ENCODE measurements at regions not wholly inside any gene's neighbourhood (a gene's known extent, or its start where the extent isn't known, plus 50 kb on each side); places are given as distances from the start of the nearest gene placed in this dataset.

DNA sequence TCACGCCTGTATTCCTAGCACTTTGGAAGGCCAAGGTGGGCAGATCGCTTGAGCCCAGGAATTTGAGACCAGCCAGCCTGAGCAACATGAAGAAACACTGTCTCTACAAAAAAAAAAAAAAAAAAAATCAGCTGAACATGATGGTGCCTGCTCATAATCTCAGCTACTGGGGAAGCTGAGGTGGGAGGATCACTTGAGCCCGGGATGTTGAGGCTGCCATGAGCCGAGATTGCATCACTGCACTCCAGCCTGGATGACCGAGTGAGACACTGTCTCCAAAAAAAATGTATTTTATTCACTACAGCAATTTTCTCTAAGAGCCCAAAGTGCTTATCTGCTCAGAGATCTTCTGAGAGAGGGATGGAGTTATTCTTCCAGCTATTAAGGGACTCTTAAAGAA, 215.8 kb upstream of the PPP3CA start:
- DNase-seq = no peak

DNA sequence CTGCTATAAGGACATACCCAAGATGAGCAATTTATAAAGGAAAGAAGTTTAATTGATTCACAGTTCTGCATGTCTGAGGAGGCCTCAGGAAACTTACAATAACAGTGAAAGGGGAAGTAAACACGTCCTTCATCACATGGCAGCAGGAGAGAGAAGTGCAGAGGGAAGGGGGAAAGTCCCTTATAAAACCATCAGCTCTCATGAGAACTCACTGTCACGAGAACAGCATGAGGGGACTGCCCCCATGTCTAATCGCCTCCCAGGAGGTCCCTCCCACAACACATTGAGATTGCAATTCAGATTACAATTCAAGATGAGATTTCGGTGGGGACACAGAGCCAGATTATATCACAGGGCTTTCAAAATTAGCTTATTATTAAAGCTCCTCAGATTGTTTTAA, 209.5 kb upstream of the PPP3CA start:
- peak; percentile 1 for DNase-seq

- no peak for DNase-seq
Observed at GRCh38 chr4:101555341-101555880, 208.1 kb upstream of the PPP3CA start.

DNA sequence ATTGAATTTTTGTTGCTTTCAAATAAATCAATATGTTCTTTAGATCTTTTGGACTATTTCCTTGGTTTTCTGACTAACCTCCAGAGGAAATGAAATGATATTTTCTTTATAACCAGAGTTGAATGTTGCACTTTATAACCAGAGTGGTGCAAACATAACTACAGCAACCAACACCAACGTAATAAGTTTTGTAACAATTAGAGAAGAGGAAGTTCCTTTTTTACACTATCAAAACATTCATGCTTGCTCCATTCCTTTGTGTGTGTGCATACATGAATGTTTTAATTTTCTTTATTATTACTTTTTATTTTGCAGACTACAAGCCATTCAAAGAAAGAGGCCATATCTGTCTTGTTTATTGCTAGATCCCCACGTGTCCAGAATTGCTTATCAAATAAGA, 193.0 kb upstream of the PPP3CA start:
- no peak for DNase-seq

- no peak for DNase-seq
Observed at GRCh38 chr4:101528526-101528925, 181.2 kb upstream of the PPP3CA start.

DNA sequence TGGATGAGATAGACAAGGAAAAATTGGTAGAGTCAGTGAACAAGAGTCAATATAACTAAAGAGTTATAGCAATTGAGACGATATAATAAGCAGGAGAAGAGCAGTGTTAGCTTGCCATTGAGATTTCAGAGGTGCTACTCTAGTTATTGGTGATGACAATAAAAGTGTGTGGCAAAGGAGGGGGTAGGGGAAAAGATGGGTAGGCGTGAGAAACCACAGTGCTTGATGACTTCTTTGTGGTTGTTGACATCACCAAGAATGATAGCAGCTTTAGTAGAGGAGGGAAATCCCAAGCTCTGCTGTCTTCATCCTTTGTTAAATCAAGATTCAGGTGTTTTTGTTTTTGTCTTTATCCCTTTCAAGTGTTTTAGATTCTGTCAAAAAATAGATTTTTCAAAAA, 179.9 kb upstream of the PPP3CA start:
- peak; percentile 73 for DNase-seq

DNA sequence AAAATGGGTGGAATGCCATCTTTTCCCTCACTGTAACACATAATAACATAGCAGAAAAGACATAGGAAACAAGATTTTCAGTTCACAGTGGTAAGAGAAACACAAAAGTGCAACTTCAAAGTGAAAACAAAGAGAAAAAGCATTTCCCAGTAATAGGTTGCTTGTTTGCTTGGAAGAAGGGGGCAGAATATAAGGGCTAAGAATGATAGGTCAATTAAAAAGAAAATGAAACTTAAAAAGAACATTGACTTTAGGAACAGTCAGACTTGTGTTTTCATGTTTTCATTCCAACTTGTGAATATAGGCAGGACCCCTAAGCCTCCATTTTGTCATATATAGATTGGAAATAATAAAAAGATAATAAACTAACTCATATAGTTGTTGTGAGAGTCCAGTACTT, 168.2 kb upstream of the PPP3CA start:
- no peak for DNase-seq

- DNase-seq = no peak
Observed at GRCh38 chr4:101515099-101515498, 167.8 kb upstream of the PPP3CA start.

GRCh38 chr4:101512416-101512815, 165.1 kb upstream of the PPP3CA start:
- no peak for DNase-seq

- DNase-seq = no peak
Observed at GRCh38 chr4:101501421-101501820, 154.1 kb upstream of the PPP3CA start.

GRCh38 chr4:101500742-101501141, 153.4 kb upstream of the PPP3CA start:
- DNase-seq = no peak

DNA sequence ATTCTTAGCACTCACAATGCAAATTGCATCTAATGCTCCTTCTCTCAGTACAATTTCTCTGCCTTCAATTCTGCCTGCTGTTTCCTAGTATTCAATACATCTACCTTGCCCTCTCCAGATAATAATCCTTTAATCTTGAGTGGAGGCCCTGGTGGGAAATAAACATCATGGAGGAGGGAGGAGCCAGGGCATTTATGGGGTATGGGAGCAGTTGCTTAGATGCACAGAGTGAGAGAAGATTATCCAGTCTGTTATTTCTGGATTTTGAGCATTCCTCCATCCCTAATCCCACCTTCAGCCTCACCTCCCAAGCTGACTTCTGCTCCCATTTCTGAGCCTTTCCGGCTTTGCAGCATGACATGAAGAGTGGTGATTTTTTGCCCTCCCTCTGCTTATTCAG, 127.9 kb upstream of the PPP3CA start:
- DNase-seq = no peak

DNA sequence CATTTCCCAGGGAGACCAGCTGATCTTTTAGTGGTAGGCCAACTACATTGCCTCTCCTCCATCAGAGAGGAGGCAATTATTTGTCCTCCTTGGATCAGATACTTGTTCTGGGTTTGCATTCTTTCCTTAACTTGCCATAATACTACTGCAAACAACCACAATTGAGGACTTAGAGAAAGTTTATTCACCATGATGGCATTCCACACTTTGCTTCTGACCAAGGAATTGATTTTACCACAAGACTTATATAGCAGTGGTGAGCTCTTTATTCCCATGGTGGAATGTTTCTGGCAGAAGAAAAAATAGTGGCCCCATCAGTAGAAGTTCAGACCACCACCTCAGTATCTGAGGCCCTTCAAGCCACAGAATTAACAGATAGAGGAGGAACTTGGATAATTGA, 123.9 kb upstream of the PPP3CA start:
- DNase-seq = no peak

DNA sequence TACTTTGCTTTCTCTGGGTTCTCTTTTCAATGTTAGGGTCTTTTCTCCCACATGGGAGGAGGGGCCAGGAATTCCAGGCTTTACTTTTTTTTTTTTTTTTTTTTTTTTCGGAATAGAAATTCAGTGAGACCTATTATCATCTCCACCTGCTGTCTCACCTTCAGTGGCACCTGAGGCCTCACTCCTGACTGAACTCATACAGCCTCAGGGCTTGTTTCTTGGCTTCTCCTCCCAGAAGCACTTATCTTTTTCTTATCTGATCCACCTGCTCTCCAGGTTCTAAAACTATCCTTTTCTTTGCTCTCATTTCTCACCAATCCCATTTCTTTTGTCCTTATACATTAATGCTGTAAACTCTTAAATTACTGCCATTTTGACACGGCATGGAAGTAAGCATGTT, 117.3 kb upstream of the PPP3CA start:
- DNase-seq = no peak

DNA sequence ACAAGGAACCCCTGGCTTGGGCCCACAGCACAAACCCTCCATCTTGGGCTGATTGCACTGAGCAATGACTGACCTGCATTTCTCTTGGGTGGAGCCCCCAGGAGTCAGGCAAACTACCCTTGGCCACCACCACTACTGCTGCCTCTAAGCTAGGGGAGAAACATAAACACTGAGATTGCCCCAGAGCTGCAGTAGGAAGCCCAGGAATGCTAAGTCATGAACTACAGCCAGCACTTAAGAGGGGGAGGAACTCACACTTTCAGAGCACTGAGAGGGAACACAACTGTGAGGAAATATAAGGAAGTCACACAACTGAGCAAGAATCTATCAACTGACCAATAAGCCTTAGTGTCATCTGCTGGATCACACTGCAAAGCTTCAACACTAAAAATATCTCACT, 111.6 kb upstream of the PPP3CA start:
- DNase-seq = no peak

GRCh38 chr4:101458473-101458872, 111.1 kb upstream of the PPP3CA start:
- no peak for DNase-seq

- no peak for DNase-seq
Observed at GRCh38 chr4:101451086-101451485, 103.8 kb upstream of the PPP3CA start.

GRCh38 chr4:101441446-101441845, 94.1 kb upstream of the PPP3CA start:
- DNase-seq = no peak

DNA sequence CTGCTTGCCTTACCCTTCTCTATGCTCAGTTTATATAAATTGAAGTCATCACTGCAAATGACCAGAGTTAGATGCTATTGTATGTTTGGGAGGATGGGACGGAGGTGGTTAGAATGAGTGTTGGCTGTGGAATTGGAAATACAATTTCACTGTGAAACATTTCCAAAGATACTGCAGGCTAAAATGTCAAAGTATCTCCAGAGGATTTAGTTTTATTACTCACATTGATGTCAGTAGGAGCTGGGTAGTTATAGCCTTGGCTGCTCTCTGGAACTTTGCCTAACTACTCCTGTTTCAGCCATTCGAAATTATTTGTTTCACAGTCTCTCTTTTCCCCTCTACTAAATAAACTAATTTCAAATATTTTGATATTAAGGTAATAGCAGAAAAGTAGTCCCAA, 92.6 kb upstream of the PPP3CA start:
- DNase-seq = no peak

DNA sequence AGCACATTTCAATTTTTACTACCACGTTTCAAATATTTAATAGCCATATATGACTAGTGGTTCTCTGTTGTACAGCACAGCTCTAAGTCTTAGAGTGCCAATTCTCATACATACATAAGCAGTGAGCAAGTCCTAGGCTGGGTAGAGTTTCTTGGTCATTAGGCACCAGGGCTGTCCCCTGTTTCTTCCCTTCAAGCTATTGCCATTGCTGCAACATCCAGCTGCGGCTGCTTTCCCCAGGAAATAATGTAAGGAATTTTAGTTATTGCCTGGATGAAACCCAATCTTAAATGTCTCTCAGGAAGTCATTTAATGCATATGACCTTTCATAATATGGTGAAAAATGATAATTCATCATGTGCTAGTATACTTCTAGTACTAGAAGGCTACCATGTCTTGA, 74.1 kb upstream of the PPP3CA start:
- DNase-seq = no peak

- no peak for DNase-seq
Observed at GRCh38 chr4:101420661-101421060, 73.3 kb upstream of the PPP3CA start.

GRCh38 chr4:101419336-101420135, 72.2 kb upstream of the PPP3CA start:
- DNase-seq = no peak

GRCh38 chr4:101418466-101418865, 71.1 kb upstream of the PPP3CA start:
- no peak for DNase-seq

- peak; percentile 62 for DNase-seq
Observed at GRCh38 chr4:101418055-101418454, 70.7 kb upstream of the PPP3CA start.

DNA sequence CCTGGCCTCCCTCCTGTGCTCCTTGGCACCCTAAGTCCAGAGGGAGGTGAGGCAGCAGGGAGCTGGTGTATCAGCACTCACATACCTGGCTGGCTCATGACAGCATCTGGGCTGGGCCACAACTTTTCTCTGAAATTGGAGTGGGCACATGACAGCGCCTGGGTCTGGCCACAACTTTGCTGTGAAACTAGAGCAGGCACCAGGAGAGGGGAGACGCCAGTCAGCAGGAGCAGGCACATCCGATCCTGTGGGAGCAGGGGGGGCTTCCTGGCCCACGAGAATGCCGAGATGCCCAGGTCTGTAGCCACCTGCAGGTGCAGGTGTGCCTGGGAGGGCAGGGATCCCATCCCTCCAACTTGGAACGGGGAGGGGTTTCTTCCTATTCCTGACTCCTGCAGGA, 69.7 kb upstream of the PPP3CA start:
- DNase-seq = no peak
